ENCODE measurements at regions not wholly inside any gene's neighbourhood (a gene's known extent, or its start where the extent isn't known, plus 50 kb on each side); places are given as distances from the start of the nearest gene placed in this dataset.

GRCh38 chr5:18370531-18370930, 736.3 kb downstream of the TAF11L14 start:
- Histone ChIP-seq H3K18ac (ENCODE audit: insufficient read length, low read depth, low read length) (no peak overlapping the region), H3K9me3 (ENCODE audit: control insufficient read depth, low read depth, low read length) (no peaks in the 10 kb centered on the region), H4K8ac (replicated peaks; ENCODE audit: insufficient read length, low read depth, low read length) (no peak overlapping the region), H3K27me3 (ENCODE audit: insufficient read depth, low read length) (no peaks in the 10 kb centered on the region), H4K91ac (ENCODE audit: insufficient read length, low read depth, low read length) (no peak overlapping the region), H3K23ac (ENCODE audit: insufficient read length, low read depth, low read length) (no peak overlapping the region), H2AK5ac (ENCODE audit: insufficient read length, low read length) (no peak overlapping the region), H3K4me2 (ENCODE audit: insufficient read depth, insufficient read length, low read length) (no peak overlapping the region), H2AFZ (ENCODE audit: low read length) (no peak overlapping the region), H3K27ac (ENCODE audit: insufficient read length, low read depth, low read length) (no peak overlapping the region), H2BK15ac (ENCODE audit: low read depth, low read length) (no peak overlapping the region), H4K20me1 (ENCODE audit: control insufficient read depth, insufficient read depth, insufficient read length) (no peaks in the 10 kb centered on the region), H2BK5ac (ENCODE audit: insufficient read length, low read length) (no peak overlapping the region), H4K5ac (ENCODE audit: insufficient read length, low read depth, low read length) (no peak overlapping the region), H3K56ac (ENCODE audit: insufficient read length, low read depth, low read length) (no peak overlapping the region), H2BK12ac (ENCODE audit: insufficient read length, low read depth, low read length) (no peak overlapping the region), H3K4ac (ENCODE audit: low read depth, low read length) (no peak overlapping the region), H2BK20ac (ENCODE audit: low read depth, low read length, poor library complexity, severe bottlenecking) (no peak overlapping the region), H3K23me2 (ENCODE audit: insufficient read length, low read depth, low read length, poor library complexity, severe bottlenecking) (no peaks in the 10 kb centered on the region), H3K14ac (ENCODE audit: insufficient read depth, low read length) (no peak overlapping the region), H3K79me2 (ENCODE audit: insufficient read depth, low read length) (no peaks in the 10 kb centered on the region), H3K79me1 (ENCODE audit: insufficient read depth, low read depth, low read length, poor library complexity, severe bottlenecking) (no peaks in the 10 kb centered on the region), H2BK120ac (ENCODE audit: low read depth, low read length, poor library complexity, severe bottlenecking) (no peak overlapping the region), H3K4me1 (ENCODE audit: insufficient read depth, low read length) (no peaks in the 10 kb centered on the region), H3K9ac (ENCODE audit: extremely low read depth, insufficient read length, low read length) (no peak overlapping the region), H3T11ph (ENCODE audit: low read length) (no peak overlapping the region)
- Mint-ChIP-seq H3K4me3 (no peak overlapping the region), H3K9me3 (no peaks in the 10 kb centered on the region; a peak in 1 of 5 replicates), H3K4me1 (no peaks in the 10 kb centered on the region), H3K27ac (no peak overlapping the region), H3K36me3 (ENCODE audit: insufficient read depth in 1 of 3, low read depth in 3 of 3) (no peaks in the 10 kb centered on the region; a peak in 1 of 7 replicates), H3K27me3 (ENCODE audit: low read depth) (no peaks in the 10 kb centered on the region)
- TF ChIP-seq CTCF (conservative IDR thresholded peaks at IDR 0.05): no peak
- WGBS (ENCODE audit: extremely low coverage, insufficient read length, low lambda C conversion rate): no CpG with 5 or more reads among the region's 3 CpGs
- DNase-seq: no peak

All from H9 (cell line).